Amniotic stem cell (primary cell): ENCODE measurements at regions not wholly inside any gene's neighbourhood (a gene's known extent, or its start where the extent isn't known, plus 50 kb on each side); places are given as distances from the start of the nearest gene placed in this dataset.

Source experiments
- DNase-seq: peaks from one replicate; lab custom pipeline; 2025; lab: John Stamatoyannopoulos, UW

GRCh38 chr2:62369541-62370202 is 136.3 kb downstream of the TMEM17 start:
- no peak for DNase-seq

GRCh38 chr2:62364791-62365528 is 141.0 kb downstream of the TMEM17 start:
- no peak for DNase-seq

GRCh38 chr2:62363166-62363565 is 142.8 kb downstream of the TMEM17 start:
- no peak for DNase-seq

GRCh38 chr2:62362561-62362960 is 143.4 kb downstream of the TMEM17 start:
- DNase-seq = no peak

- DNase-seq = no peak
Measured at GRCh38 chr2:62361964-62362363, 144.0 kb downstream of the TMEM17 start.

GRCh38 chr2:62354771-62355561 is 151.0 kb downstream of the TMEM17 start:
- no peak for DNase-seq

- DNase-seq = no peak
Measured at GRCh38 chr2:62352031-62352430, 154.0 kb downstream of the TMEM17 start.

- no peak for DNase-seq
Measured at GRCh38 chr2:62349788-62350187, 153.9 kb downstream of the B3GNT2 start.

GRCh38 chr2:62348700-62349099 is 152.8 kb downstream of the B3GNT2 start:
- no peak for DNase-seq

- DNase-seq = no peak
Measured at GRCh38 chr2:62347563-62348270, 151.8 kb downstream of the B3GNT2 start.

- no peak for DNase-seq
Measured at GRCh38 chr2:62344472-62344871, 148.6 kb downstream of the B3GNT2 start.

GRCh38 chr2:62343636-62344337 is 147.9 kb downstream of the B3GNT2 start:
- no peak for DNase-seq

- no peak for DNase-seq
Measured at GRCh38 chr2:62343206-62343605, 147.3 kb downstream of the B3GNT2 start.

- no peak for DNase-seq
Measured at GRCh38 chr2:62340994-62341484, 145.1 kb downstream of the B3GNT2 start.

GRCh38 chr2:62339837-62340236 is 143.9 kb downstream of the B3GNT2 start:
- DNase-seq = no peak

- no peak for DNase-seq
Measured at GRCh38 chr2:62339413-62339812, 143.5 kb downstream of the B3GNT2 start.

- DNase-seq = no peak
Measured at GRCh38 chr2:62338111-62338510, 142.2 kb downstream of the B3GNT2 start.

GRCh38 chr2:62337403-62337802 is 141.5 kb downstream of the B3GNT2 start:
- DNase-seq = no peak

- no peak for DNase-seq
Measured at GRCh38 chr2:62335612-62336011, 139.7 kb downstream of the B3GNT2 start.

- DNase-seq = no peak
Measured at GRCh38 chr2:62334440-62335058, 138.6 kb downstream of the B3GNT2 start.

- DNase-seq = no peak
Measured at GRCh38 chr2:62334009-62334408, 138.1 kb downstream of the B3GNT2 start.
